Glomerular endothelial cell (primary cell): ENCODE measurements at regions not wholly inside any gene's neighbourhood (a gene's known extent, or its start where the extent isn't known, plus 50 kb on each side); places are given as distances from the start of the nearest gene placed in this dataset.

ENCODE experiments used
- DNase-seq: peaks from one replicate; pipeline ENCODE4 v3.0.0-alpha.2; 2011; ENCODE audit warnings: low read depth, low spot score; ENCODE audit errors: extremely low read depth

- DNase-seq: no peak
Measured at GRCh38 chr11:81080476-81080875, 1639.6 kb upstream of the TENM4 start.

GRCh38 chr11:81072273-81072672, 1631.4 kb upstream of the TENM4 start:
- no peak for DNase-seq

- DNase-seq: no peak
Measured at GRCh38 chr11:81071606-81072005, 1630.8 kb upstream of the TENM4 start.

- no peak for DNase-seq
Measured at GRCh38 chr11:81070948-81071347, 1630.1 kb upstream of the TENM4 start.

- no peak for DNase-seq
Measured at GRCh38 chr11:81059356-81059755, 1618.5 kb upstream of the TENM4 start.

- no peak for DNase-seq
Measured at GRCh38 chr11:81052344-81053158, 1611.7 kb upstream of the TENM4 start.

GRCh38 chr11:81039916-81040524, 1599.2 kb upstream of the TENM4 start:
- DNase-seq: no peak

GRCh38 chr11:81036168-81036870, 1595.5 kb upstream of the TENM4 start:
- no peak for DNase-seq

GRCh38 chr11:81033779-81034540, 1593.1 kb upstream of the TENM4 start:
- no peak for DNase-seq

GRCh38 chr11:81032906-81033305, 1592.1 kb upstream of the TENM4 start:
- no peak for DNase-seq

GRCh38 chr11:81030186-81030585, 1589.4 kb upstream of the TENM4 start:
- DNase-seq: no peak

GRCh38 chr11:81026032-81026431, 1585.2 kb upstream of the TENM4 start:
- DNase-seq: no peak

GRCh38 chr11:81022057-81022456, 1581.2 kb upstream of the TENM4 start:
- no peak for DNase-seq

GRCh38 chr11:81010631-81011030, 1569.8 kb upstream of the TENM4 start:
- no peak for DNase-seq

- no peak for DNase-seq
Measured at GRCh38 chr11:81007046-81007445, 1566.2 kb upstream of the TENM4 start.

- no peak for DNase-seq
Measured at GRCh38 chr11:81005595-81005994, 1564.8 kb upstream of the TENM4 start.

- no peak for DNase-seq
Measured at GRCh38 chr11:81004576-81004975, 1563.7 kb upstream of the TENM4 start.

- DNase-seq: no peak
Measured at GRCh38 chr11:81002374-81002773, 1561.5 kb upstream of the TENM4 start.

- DNase-seq: no peak
Measured at GRCh38 chr11:81000735-81001134, 1559.9 kb upstream of the TENM4 start.

GRCh38 chr11:81000334-81000733, 1559.5 kb upstream of the TENM4 start:
- DNase-seq: no peak

GRCh38 chr11:80995523-80995922, 1554.7 kb upstream of the TENM4 start:
- DNase-seq: no peak
